Trophoblast cell (in vitro differentiated cells and primary cell): ENCODE measurements at regions not wholly inside any gene's neighbourhood (a gene's known extent, or its start where the extent isn't known, plus 50 kb on each side); places are given as distances from the start of the nearest gene placed in this dataset.

Experiments
- DNase-seq, 2 donors: peaks; one replicate each; pipeline ENCODE4 v3.0.0-alpha.2; 2016
- H2AFZ ChIP-seq: 2 replicates; pipeline ENCODE4 v1.6.1; 2013; ENCODE audit warnings: low read length, moderate library complexity, mild to moderate bottlenecking; ENCODE audit not compliant: insufficient read depth, poor library complexity
- H2AK5ac ChIP-seq: 2 replicates; pipeline ENCODE4 v1.6.1; 2013; ENCODE audit warnings: mild to moderate bottlenecking, low read length
- H2BK120ac ChIP-seq: 2 replicates; pipeline ENCODE4 v1.6.1; 2013; ENCODE audit warnings: low read length, mild to moderate bottlenecking, moderate library complexity; ENCODE audit not compliant: insufficient read depth, poor library complexity
- H2BK12ac ChIP-seq: 2 replicates; pipeline ENCODE4 v1.6.1; 2013; ENCODE audit warnings: mild to moderate bottlenecking, low read length, moderate library complexity
- H2BK5ac ChIP-seq: 2 replicates; pipeline ENCODE4 v1.6.1; 2013; ENCODE audit warnings: low read length, low read depth, moderate library complexity, mild to moderate bottlenecking; ENCODE audit not compliant: poor library complexity
- H3K14ac ChIP-seq: 2 replicates; pipeline ENCODE4 v1.6.1; 2013; ENCODE audit warnings: mild to moderate bottlenecking, low read length
- H3K18ac ChIP-seq: 2 replicates; pipeline ENCODE4 v1.6.1; 2013; ENCODE audit warnings: mild to moderate bottlenecking, low read length
- H3K23ac ChIP-seq: 2 replicates; pipeline ENCODE4 v1.6.1; 2013; ENCODE audit warnings: low read length
- H3K27ac ChIP-seq: 2 replicates; pipeline ENCODE4 v1.5.1; 2013; ENCODE audit warnings: low read depth, mild to moderate bottlenecking, inconsistent platforms, low read length, moderate library complexity
- H3K27me3 ChIP-seq: 2 replicates; pipeline ENCODE4 v1.6.1; 2013; ENCODE audit warnings: inconsistent platforms, mild to moderate bottlenecking, low read length, moderate library complexity; ENCODE audit not compliant: insufficient read depth
- H3K36me3 ChIP-seq, 2 experiments: 1 replicate in 1 of 2; 2 replicates in 1 of 2; pipeline ENCODE4 v1.6.1; 2013; ENCODE audit warnings: low read length in 2 of 2, mild to moderate bottlenecking in 2 of 2, moderate library complexity in 1 of 2; ENCODE audit not compliant: insufficient read depth in 2 of 2, control insufficient read depth in 1 of 2
- H3K4ac ChIP-seq: 2 replicates; pipeline ENCODE4 v1.6.1; 2013; ENCODE audit warnings: low read depth, mild to moderate bottlenecking, low read length, moderate library complexity
- H3K4me1 ChIP-seq, 2 experiments: 1 replicate in 1 of 2; 2 replicates in 1 of 2; pipeline ENCODE4 v1.6.1; 2013; ENCODE audit warnings: low read length in 2 of 2, mild to moderate bottlenecking in 2 of 2, moderate library complexity in 1 of 2; ENCODE audit not compliant: insufficient read depth in 2 of 2, control insufficient read depth in 1 of 2
- H3K4me2 ChIP-seq: 2 replicates; pipeline ENCODE4 v1.6.1; 2013; ENCODE audit warnings: inconsistent platforms, mild to moderate bottlenecking, low read length, moderate library complexity
- H3K4me3 ChIP-seq: 2 replicates; pipeline ENCODE4 v1.5.1; 2013; ENCODE audit warnings: mild to moderate bottlenecking, low read depth, low read length, inconsistent platforms
- H3K79me1 ChIP-seq: one replicate; pipeline ENCODE4 v1.6.1; 2013; ENCODE audit warnings: low read length
- H3K79me2 ChIP-seq: 2 replicates; pipeline ENCODE4 v1.6.1; 2013; ENCODE audit warnings: low read length, mild to moderate bottlenecking; ENCODE audit not compliant: control insufficient read depth, insufficient read depth, poor library complexity
- H3K9ac ChIP-seq: 2 replicates; pipeline ENCODE4 v1.6.1; 2013; ENCODE audit warnings: mild to moderate bottlenecking, low read length
- H3K9me3 ChIP-seq: 2 replicates; pipeline ENCODE4 v1.6.1; 2013; ENCODE audit warnings: low read depth, mild to moderate bottlenecking, control low read depth, inconsistent platforms, low read length; ENCODE audit not compliant: insufficient read depth
- H4K12ac ChIP-seq: 2 replicates; pipeline ENCODE4 v1.6.1; 2013; ENCODE audit warnings: low read depth, mild to moderate bottlenecking, low read length, moderate library complexity
- H4K8ac ChIP-seq: 2 replicates; pipeline ENCODE4 v1.6.1; 2013; ENCODE audit warnings: low read depth, mild to moderate bottlenecking, low read length, moderate library complexity
- H4K91ac ChIP-seq: one replicate; pipeline ENCODE4 v1.6.1; 2013; ENCODE audit warnings: low read depth, mild to moderate bottlenecking, low read length, moderate library complexity
- WGBS: extraction: QIAGEN DNeasy Blood & Tissue Kit; methylation state at CpG from one replicate; pipeline ENCODE4 v1.1.7; 2013; ENCODE audit warnings: missing lambda C conversion rate; ENCODE audit not compliant: insufficient read length, insufficient coverage; ENCODE audit errors: extremely low coverage; 5-methylcytosine and 5-hydroxymethylcytosine counted together

GRCh38 chr5:62982348-62982747 lies 403.7 kb downstream of the LRRC70 start:
- H2AFZ ChIP-seq: no peak overlapping the region
- H3K9ac ChIP-seq: no peak overlapping the region
- H2BK12ac ChIP-seq: no peak overlapping the region
- H3K14ac ChIP-seq: no peak overlapping the region
- H3K4ac ChIP-seq: no peak overlapping the region
- no peak overlapping the region for H3K23ac ChIP-seq
- no peak overlapping the region for H4K8ac ChIP-seq
- H2AK5ac ChIP-seq: no peak overlapping the region
- H3K36me3 ChIP-seq: no peaks in the 10 kb centered on the region
- H3K79me2 ChIP-seq: no peaks in the 10 kb centered on the region
- H4K12ac ChIP-seq: no peak overlapping the region
- H3K27ac ChIP-seq: no peak overlapping the region
- no peak overlapping the region for H2BK120ac ChIP-seq
- no peaks in the 10 kb centered on the region for H3K27me3 ChIP-seq
- H3K4me2 ChIP-seq: no peak overlapping the region
- H3K4me1 ChIP-seq: no peaks in the 10 kb centered on the region
- no peak overlapping the region for H4K91ac ChIP-seq
- WGBS: no CpG with 5 or more reads among the region's 3 CpGs
- no peak overlapping the region for H3K18ac ChIP-seq
- no peaks in the 10 kb centered on the region for H3K79me1 ChIP-seq
- DNase-seq: no peak
- no peaks in the 10 kb centered on the region for H3K9me3 ChIP-seq
- H2BK5ac ChIP-seq: no peak overlapping the region
- H3K4me3 ChIP-seq: no peak overlapping the region

- WGBS: no CpG with 5 or more reads among the region's 1 CpG
- no peak overlapping the region for H3K4me2 ChIP-seq
Observed at GRCh38 chr5:62980884-62981283, 402.3 kb downstream of the LRRC70 start.

GRCh38 chr5:62979472-62979871 lies 400.9 kb downstream of the LRRC70 start:
- Histone ChIP-seq H3K27me3 (no peaks in the 10 kb centered on the region), H3K36me3 (no peaks in the 10 kb centered on the region), H3K9me3 (no peaks in the 10 kb centered on the region), H3K14ac (no peak overlapping the region), H3K4me3 (no peak overlapping the region), H3K79me1 (no peaks in the 10 kb centered on the region), H3K4me2 (no peak overlapping the region), H2BK120ac (no peak overlapping the region), H4K8ac (no peak overlapping the region), H3K27ac (no peak overlapping the region), H3K79me2 (no peaks in the 10 kb centered on the region), H2AK5ac (no peak overlapping the region), H2BK12ac (no peak overlapping the region), H3K4ac (no peak overlapping the region), H2BK5ac (no peak overlapping the region), H3K18ac (no peak overlapping the region), H4K91ac (no peak overlapping the region), H3K4me1 (no peaks in the 10 kb centered on the region), H4K12ac (no peak overlapping the region), H2AFZ (no peak overlapping the region), H3K23ac (no peak overlapping the region), H3K9ac (no peak overlapping the region)
- no CpG with 5 or more reads among the region's 5 CpGs for WGBS
- no peak for DNase-seq

More at GRCh38 chr5:62980884-62981283, 402.3 kb downstream of the LRRC70 start:
- H3K4me1 ChIP-seq: no peaks in the 10 kb centered on the region
- no peak overlapping the region for H3K14ac ChIP-seq
- no peak overlapping the region for H3K18ac ChIP-seq
- H3K4me3 ChIP-seq: no peak overlapping the region
- H3K79me1 ChIP-seq: no peaks in the 10 kb centered on the region
- H4K91ac ChIP-seq: no peak overlapping the region
- H2AK5ac ChIP-seq: no peak overlapping the region
- H3K23ac ChIP-seq: no peak overlapping the region
- H3K27ac ChIP-seq: no peak overlapping the region
- H3K27me3 ChIP-seq: no peaks in the 10 kb centered on the region
- H4K12ac ChIP-seq: no peak overlapping the region
- no peak overlapping the region for H2BK12ac ChIP-seq
- H2AFZ ChIP-seq: no peak overlapping the region
- DNase-seq: no peak
- H3K9ac ChIP-seq: no peak overlapping the region
- H3K79me2 ChIP-seq: no peaks in the 10 kb centered on the region
- no peak overlapping the region for H4K8ac ChIP-seq
- H2BK120ac ChIP-seq: no peak overlapping the region
- no peak overlapping the region for H2BK5ac ChIP-seq
- H3K36me3 ChIP-seq: no peaks in the 10 kb centered on the region
- no peak overlapping the region for H3K4ac ChIP-seq
- H3K9me3 ChIP-seq: no peaks in the 10 kb centered on the region

GRCh38 chr5:62977661-62978060 lies 399.0 kb downstream of the LRRC70 start:
- H3K9me3 ChIP-seq: no peaks in the 10 kb centered on the region
- no peak overlapping the region for H2BK12ac ChIP-seq
- no peak overlapping the region for H2AFZ ChIP-seq
- H3K27ac ChIP-seq: no peak overlapping the region
- H3K79me1 ChIP-seq: no peaks in the 10 kb centered on the region
- H3K4me3 ChIP-seq: no peak overlapping the region
- WGBS: no CpG with 5 or more reads among the region's 4 CpGs
- H2AK5ac ChIP-seq: no peak overlapping the region
- no peak overlapping the region for H3K14ac ChIP-seq
- H3K36me3 ChIP-seq: no peaks in the 10 kb centered on the region
- H4K12ac ChIP-seq: no peak overlapping the region
- no peak overlapping the region for H4K8ac ChIP-seq
- no peak overlapping the region for H3K4ac ChIP-seq
- no peak overlapping the region for H3K4me2 ChIP-seq
- no peaks in the 10 kb centered on the region for H3K4me1 ChIP-seq
- no peak overlapping the region for H3K23ac ChIP-seq
- H2BK5ac ChIP-seq: no peak overlapping the region
- no peak overlapping the region for H3K18ac ChIP-seq
- H2BK120ac ChIP-seq: no peak overlapping the region
- H4K91ac ChIP-seq: no peak overlapping the region
- H3K79me2 ChIP-seq: no peaks in the 10 kb centered on the region
- no peaks in the 10 kb centered on the region for H3K27me3 ChIP-seq
- no peak overlapping the region for H3K9ac ChIP-seq
- no peak for DNase-seq
